ENCODE measurements at regions not wholly inside any gene's neighbourhood (a gene's known extent, or its start where the extent isn't known, plus 50 kb on each side); places are given as distances from the start of the nearest gene placed in this dataset.

- DNase-seq (ENCODE audit: low spot score) = no peak
Observed at GRCh38 chr1:163896001-163896400, 574.2 kb downstream of the NUF2 start.

GRCh38 chr1:163897412-163898155 lies 575.8 kb downstream of the NUF2 start:
- no peak for DNase-seq (ENCODE audit: low spot score)

- DNase-seq (ENCODE audit: low spot score) = no peak
Observed at GRCh38 chr1:163906283-163906682, 584.5 kb downstream of the NUF2 start.

- DNase-seq (ENCODE audit: low spot score) = no peak
Observed at GRCh38 chr1:163912170-163912884, 590.6 kb downstream of the NUF2 start.

GRCh38 chr1:163914785-163915413 lies 593.1 kb downstream of the NUF2 start:
- no peak for DNase-seq (ENCODE audit: low spot score)

GRCh38 chr1:163922743-163923201 lies 601.0 kb downstream of the NUF2 start:
- DNase-seq (ENCODE audit: low spot score) = no peak

- no peak for DNase-seq (ENCODE audit: low spot score)
Observed at GRCh38 chr1:163924041-163924440, 602.3 kb downstream of the NUF2 start.

GRCh38 chr1:163927493-163927892 lies 605.7 kb downstream of the NUF2 start:
- no peak for DNase-seq (ENCODE audit: low spot score)

GRCh38 chr1:163928069-163928468 lies 606.3 kb downstream of the NUF2 start:
- DNase-seq (ENCODE audit: low spot score) = no peak

- no peak for DNase-seq (ENCODE audit: low spot score)
Observed at GRCh38 chr1:163928651-163929050, 606.9 kb downstream of the NUF2 start.

GRCh38 chr1:163932901-163933300 lies 611.1 kb downstream of the NUF2 start:
- DNase-seq (ENCODE audit: low spot score) = no peak

GRCh38 chr1:163933437-163933836 lies 611.7 kb downstream of the NUF2 start:
- no peak for DNase-seq (ENCODE audit: low spot score)

GRCh38 chr1:163935738-163936374 lies 614.1 kb downstream of the NUF2 start:
- DNase-seq (ENCODE audit: low spot score) = no peak

- no peak for DNase-seq (ENCODE audit: low spot score)
Observed at GRCh38 chr1:163959622-163960021, 599.4 kb upstream of the PBX1 start.

GRCh38 chr1:163970151-163970550 lies 588.8 kb upstream of the PBX1 start:
- DNase-seq (ENCODE audit: low spot score) = no peak

- DNase-seq (ENCODE audit: low spot score) = no peak
Observed at GRCh38 chr1:163970699-163971098, 588.3 kb upstream of the PBX1 start.

GRCh38 chr1:163973586-163973985 lies 585.4 kb upstream of the PBX1 start:
- no peak for DNase-seq (ENCODE audit: low spot score)

- DNase-seq (ENCODE audit: low spot score) = no peak
Observed at GRCh38 chr1:163974120-163974519, 584.9 kb upstream of the PBX1 start.

GRCh38 chr1:163980394-163980793 lies 578.6 kb upstream of the PBX1 start:
- DNase-seq (ENCODE audit: low spot score) = no peak

GRCh38 chr1:163981500-163982030 lies 577.4 kb upstream of the PBX1 start:
- DNase-seq (ENCODE audit: low spot score) = no peak

- DNase-seq (ENCODE audit: low spot score) = no peak
Observed at GRCh38 chr1:163983097-163983496, 575.9 kb upstream of the PBX1 start.

GRCh38 chr1:163985700-163986099 lies 573.3 kb upstream of the PBX1 start:
- no peak for DNase-seq (ENCODE audit: low spot score)

All from germinal center (tissue), 1 donor.